ENCODE measurements at regions not wholly inside any gene's neighbourhood (a gene's known extent, or its start where the extent isn't known, plus 50 kb on each side); places are given as distances from the start of the nearest gene placed in this dataset.
"Not testable (repeated sequence)": the region's sequence is repeated elsewhere in the genome, so short reads cannot be mapped to it uniquely, and the experiment has no call there.

DNA sequence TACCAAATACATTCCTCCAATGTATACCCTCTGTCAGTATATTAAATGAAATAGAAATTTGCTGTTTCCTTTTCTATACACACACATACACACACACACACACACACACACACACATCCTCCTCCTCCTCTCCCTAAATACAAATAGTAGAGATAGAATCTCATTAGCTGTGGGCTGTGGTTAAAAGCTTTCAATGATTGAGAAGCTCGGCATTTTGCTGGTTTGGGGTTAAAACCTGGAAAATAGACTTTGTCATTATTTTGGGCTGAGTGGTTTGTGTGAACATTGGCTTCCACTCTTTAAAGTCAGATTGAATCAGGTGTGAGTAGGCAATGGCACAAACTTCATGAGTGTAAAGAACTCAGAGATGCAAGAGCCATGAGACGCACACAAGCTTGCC, 596.0 kb downstream of the XPNPEP1 start:
- Histone ChIP-seq H3K27me3 (no peaks in the 10 kb centered on the region), H3K4me1 (no peaks in the 10 kb centered on the region), H3K36me3 (no peaks in the 10 kb centered on the region), H3K27ac (no peak overlapping the region), H3K9me3 (no peaks in the 10 kb centered on the region), H3K4me3 (no peak overlapping the region)
- TF ChIP-seq EP300 (IDR thresholded peaks at IDR 0.05) (no peak), POLR2A (IDR thresholded peaks at IDR 0.05) (no peak)
- TF ChIP-seq, protein P1, sequence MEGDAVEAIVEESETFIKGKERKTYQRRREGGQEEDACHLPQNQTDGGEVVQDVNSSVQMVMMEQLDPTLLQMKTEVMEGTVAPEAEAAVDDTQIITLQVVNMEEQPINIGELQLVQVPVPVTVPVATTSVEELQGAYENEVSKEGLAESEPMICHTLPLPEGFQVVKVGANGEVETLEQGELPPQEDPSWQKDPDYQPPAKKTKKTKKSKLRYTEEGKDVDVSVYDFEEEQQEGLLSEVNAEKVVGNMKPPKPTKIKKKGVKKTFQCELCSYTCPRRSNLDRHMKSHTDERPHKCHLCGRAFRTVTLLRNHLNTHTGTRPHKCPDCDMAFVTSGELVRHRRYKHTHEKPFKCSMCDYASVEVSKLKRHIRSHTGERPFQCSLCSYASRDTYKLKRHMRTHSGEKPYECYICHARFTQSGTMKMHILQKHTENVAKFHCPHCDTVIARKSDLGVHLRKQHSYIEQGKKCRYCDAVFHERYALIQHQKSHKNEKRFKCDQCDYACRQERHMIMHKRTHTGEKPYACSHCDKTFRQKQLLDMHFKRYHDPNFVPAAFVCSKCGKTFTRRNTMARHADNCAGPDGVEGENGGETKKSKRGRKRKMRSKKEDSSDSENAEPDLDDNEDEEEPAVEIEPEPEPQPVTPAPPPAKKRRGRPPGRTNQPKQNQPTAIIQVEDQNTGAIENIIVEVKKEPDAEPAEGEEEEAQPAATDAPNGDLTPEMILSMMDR (IDR thresholded peaks at IDR 0.05): no peak
- 77 to 89% methylated on average over 2 of the region's 2 CpGs for WGBS, 2 donors
- DNase-seq (ENCODE audit: low spot score in 2 of 2): no peak

DNA sequence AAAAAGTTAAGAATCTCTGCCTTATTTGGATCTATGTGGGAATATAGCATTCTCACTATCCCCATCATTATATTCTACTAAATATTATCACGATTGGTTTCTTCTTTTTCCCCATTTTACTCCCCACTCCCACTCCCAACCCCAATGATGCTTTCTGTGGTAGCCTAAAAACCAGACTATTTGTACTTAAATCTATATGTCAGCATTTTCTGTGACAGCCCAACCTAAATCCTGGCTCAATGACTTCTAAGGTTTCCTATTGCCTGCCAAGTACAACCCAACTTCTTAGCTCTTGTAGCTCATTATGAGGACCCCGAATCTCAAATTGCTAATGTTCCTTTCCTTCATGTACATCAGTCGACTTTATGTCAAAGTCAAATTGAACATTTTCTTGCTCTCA, 598.6 kb downstream of the XPNPEP1 start:
- H3K4me1 ChIP-seq: no peaks in the 10 kb centered on the region
- WGBS, 2 donors: 91 to 92% methylated on average over 3 of the region's 3 CpGs
- H3K9me3 ChIP-seq: peaks cover 0 to 12% (median 1%) of the 10 kb centered on the region in 4 donors
- no peak for TF ChIP-seq POLR2A (IDR thresholded peaks at IDR 0.05)
- no peak for TF ChIP-seq EP300 (IDR thresholded peaks at IDR 0.05)
- TF ChIP-seq, protein P1 (IDR thresholded peaks at IDR 0.05): no peak
- no peaks in the 10 kb centered on the region for H3K36me3 ChIP-seq
- no peak overlapping the region for H3K4me3 ChIP-seq
- DNase-seq (ENCODE audit: low spot score in 2 of 2): no peak
- no peak overlapping the region for H3K27ac ChIP-seq
- no peaks in the 10 kb centered on the region for H3K27me3 ChIP-seq

DNA sequence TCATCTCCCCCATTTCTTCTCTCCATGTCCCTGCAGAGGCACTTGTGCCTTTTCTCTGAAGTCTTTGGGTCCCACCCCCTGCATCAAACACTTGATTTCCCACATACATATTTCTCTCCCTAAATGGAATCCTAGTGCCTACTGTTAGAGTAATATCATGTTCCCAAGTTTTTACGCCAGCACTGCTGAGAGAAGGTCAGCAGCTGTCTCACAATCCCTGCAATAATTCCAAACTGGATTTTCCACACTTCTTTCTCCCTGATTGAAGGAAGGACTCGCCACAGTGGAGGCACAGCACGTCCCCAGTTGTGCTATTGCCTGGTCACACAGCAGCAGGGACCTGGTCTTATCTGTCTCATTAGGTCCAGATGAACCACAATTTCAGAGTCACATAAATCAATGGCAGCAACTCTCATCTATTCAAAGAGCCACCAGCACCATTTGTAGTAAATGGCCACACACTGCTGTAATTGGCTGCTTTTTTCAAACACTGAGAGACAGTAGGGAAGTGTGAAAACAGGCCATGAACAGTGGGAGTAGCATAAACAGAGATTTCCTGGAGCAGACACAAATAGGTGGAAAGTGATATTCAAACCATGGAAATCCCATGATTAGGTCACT, 605.5 kb downstream of the XPNPEP1 start:
- no peak overlapping the region for H3K4me3 ChIP-seq
- H3K4me1 ChIP-seq: no peaks in the 10 kb centered on the region
- no peaks in the 10 kb centered on the region for H3K36me3 ChIP-seq
- H3K9me3 ChIP-seq: peaks cover 0 to 13% (median 2%) of the 10 kb centered on the region in 4 donors
- H3K27me3 ChIP-seq: no peaks in the 10 kb centered on the region
- TF ChIP-seq, protein P1 (IDR thresholded peaks at IDR 0.05): no peak
- TF ChIP-seq EP300 (IDR thresholded peaks at IDR 0.05) (no peak), POLR2A (IDR thresholded peaks at IDR 0.05) (no peak)
- no peak overlapping the region for H3K27ac ChIP-seq
- DNase-seq (ENCODE audit: low spot score in 2 of 2): no peak
- WGBS, 2 donors: 67 to 79% methylated on average over 3 of the region's 3 CpGs

DNA sequence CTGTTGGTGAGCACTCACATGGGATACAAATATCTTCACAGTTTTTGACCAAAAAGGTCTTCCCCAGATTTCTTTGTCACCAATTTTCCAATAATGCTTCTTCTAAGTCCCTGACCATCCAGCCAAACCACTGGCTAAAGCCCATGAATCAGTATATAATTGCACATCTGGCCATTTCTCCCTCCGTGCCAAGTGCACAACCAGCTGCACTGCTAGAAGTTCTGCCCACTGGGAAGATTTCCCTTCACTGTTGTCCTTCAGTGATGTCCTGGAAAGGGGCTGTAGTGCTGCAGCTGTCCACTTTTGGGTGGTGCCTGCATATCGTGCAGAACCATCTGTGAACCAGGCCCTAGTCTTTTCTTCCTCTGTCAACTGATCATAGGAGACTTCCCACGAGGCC, 609.3 kb downstream of the XPNPEP1 start:
- H3K36me3 ChIP-seq; DNase-seq (ENCODE audit: low spot score in 2 of 2); H3K4me3 ChIP-seq; H3K27me3 ChIP-seq; H3K4me1 ChIP-seq; H3K9me3 ChIP-seq; H3K27ac ChIP-seq: not testable (repeated sequence)
- WGBS, 2 donors: 87 to 93% methylated on average over 3 of the region's 3 CpGs

DNA sequence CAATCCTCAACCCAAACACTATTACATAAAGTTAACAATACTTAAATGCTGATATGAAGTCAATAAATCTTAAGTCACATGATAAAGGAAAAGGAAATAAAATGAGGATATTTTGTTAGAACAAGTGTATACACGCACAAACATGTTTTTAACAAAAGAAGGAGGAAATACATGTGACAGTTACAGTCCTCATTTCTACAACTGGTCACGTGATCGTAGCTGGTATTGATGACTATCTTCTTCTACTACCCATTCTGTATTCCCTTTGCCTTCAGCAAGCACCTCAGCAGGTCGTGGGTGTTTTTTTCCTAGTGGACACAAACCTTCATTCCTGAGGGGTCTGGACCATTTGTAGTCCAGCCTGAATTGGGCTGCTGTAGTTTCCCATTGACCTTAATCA, 610.8 kb downstream of the XPNPEP1 start:
- 83 to 85% methylated on average over 4 of the region's 4 CpGs for WGBS, 2 donors

DNA sequence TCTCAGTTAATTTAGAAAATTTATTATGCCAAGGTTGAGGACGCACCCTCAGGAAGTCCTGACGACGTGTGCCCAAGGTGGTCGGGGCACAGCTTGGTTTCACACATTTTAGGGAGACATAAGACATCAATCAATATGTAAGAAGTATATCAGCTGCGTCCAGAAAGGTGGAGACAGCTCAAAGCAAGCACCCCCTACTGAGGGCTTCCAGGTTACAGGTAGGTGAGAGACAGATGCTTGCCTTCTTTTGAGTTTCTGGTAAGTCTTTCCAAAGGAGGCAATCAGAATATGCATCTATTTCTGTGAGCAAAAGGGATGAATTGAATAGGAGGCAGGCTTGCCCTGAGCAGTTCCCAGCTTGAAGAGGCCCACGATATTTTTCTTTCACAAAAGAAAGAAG, 614.3 kb downstream of the XPNPEP1 start:
- Histone ChIP-seq H3K4me3 (no peak overlapping the region), H3K27me3 (no peaks in the 10 kb centered on the region), H3K4me1 (no peaks in the 10 kb centered on the region), H3K27ac (no peak overlapping the region), H3K36me3 (no peaks in the 10 kb centered on the region), H3K9me3 (no peaks in the 10 kb centered on the region)
- DNase-seq (ENCODE audit: low spot score in 2 of 2): no peak
- 74 to 76% methylated on average over 6 of the region's 6 CpGs for WGBS, 2 donors
- TF ChIP-seq, protein P1 (IDR thresholded peaks at IDR 0.05): no peak
- no peak for TF ChIP-seq EP300 (IDR thresholded peaks at IDR 0.05)
- no peak for TF ChIP-seq POLR2A (IDR thresholded peaks at IDR 0.05)

More for the DNA sequence above, 610.8 kb downstream of the XPNPEP1 start:
- not testable (repeated sequence) for H3K4me3 ChIP-seq; H3K9me3 ChIP-seq; H3K36me3 ChIP-seq; H3K27me3 ChIP-seq; H3K27ac ChIP-seq; H3K4me1 ChIP-seq; DNase-seq (ENCODE audit: low spot score in 2 of 2)

DNA sequence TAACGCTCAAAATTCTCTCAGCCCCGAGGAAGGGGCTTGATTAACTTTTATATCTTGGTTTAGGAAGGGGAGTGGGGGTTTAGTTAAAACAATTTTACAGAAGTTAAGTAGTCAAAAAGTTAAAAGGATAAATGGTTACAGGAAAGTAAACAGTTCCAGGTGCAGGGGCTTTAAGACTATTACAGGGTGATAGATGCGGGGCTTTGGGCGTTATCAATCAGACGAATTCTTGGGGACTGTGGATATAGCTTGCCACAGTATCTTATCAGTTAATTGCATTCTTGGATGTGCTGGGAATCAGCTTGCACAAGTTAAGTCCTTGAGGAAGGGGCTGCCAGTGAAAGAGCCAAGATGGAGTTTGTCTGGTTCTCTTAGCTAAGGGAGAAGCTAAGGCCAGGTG, 616.2 kb downstream of the XPNPEP1 start:
- H3K9me3 ChIP-seq; H3K4me3 ChIP-seq; H3K27me3 ChIP-seq; H3K36me3 ChIP-seq; DNase-seq (ENCODE audit: low spot score in 2 of 2); H3K27ac ChIP-seq; H3K4me1 ChIP-seq: not testable (repeated sequence)
- WGBS, 2 donors: 81 to 83% methylated on average over 5 of the region's 5 CpGs

Data from tibial nerve (tissue), 4 donors.